AG09319 (cell line): ENCODE measurements at regions not wholly inside any gene's neighbourhood (a gene's known extent, or its start where the extent isn't known, plus 50 kb on each side); places are given as distances from the start of the nearest gene placed in this dataset.

Experiments
- DNase-seq: peaks from one replicate; pipeline ENCODE4 v3.0.0-alpha.2; 2010; ENCODE audit warnings: low read depth; ENCODE audit errors: extremely low read depth
- CTCF ChIP-seq: IDR thresholded peaks from 2 replicates; pipeline ENCODE4 v1.5.1; 2011; ENCODE audit warnings: low read depth, mild to moderate bottlenecking, inconsistent platforms, low read length, moderate library complexity

GRCh38 chr9:90078988-90079421, 474.2 kb downstream of the GADD45G start:
- TF ChIP-seq CTCF, result no peak

GRCh38 chr9:90085633-90086032, 480.8 kb downstream of the GADD45G start:
- no peak for TF ChIP-seq CTCF
- no peak for DNase-seq

More at GRCh38 chr9:90078988-90079421, 474.2 kb downstream of the GADD45G start:
- DNase-seq, result no peak

GRCh38 chr9:90086101-90086511, 481.3 kb downstream of the GADD45G start:
- DNase-seq, result no peak
- no peak for TF ChIP-seq CTCF

- no peak for DNase-seq
- no peak for TF ChIP-seq CTCF
These were observed 483.6 kb downstream of the GADD45G start for GRCh38 chr9:90088434-90088833.

- no peak for TF ChIP-seq CTCF
- DNase-seq, result no peak
These were observed 484.0 kb downstream of the GADD45G start for GRCh38 chr9:90088856-90089255.

- TF ChIP-seq CTCF, result no peak
- no peak for DNase-seq
These were observed 486.2 kb downstream of the GADD45G start for GRCh38 chr9:90090997-90091396.

- TF ChIP-seq CTCF, result no peak
- DNase-seq, result no peak
These were observed 487.7 kb downstream of the GADD45G start for GRCh38 chr9:90092508-90092907.
